ENCODE measurements at regions not wholly inside any gene's neighbourhood (a gene's known extent, or its start where the extent isn't known, plus 50 kb on each side); places are given as distances from the start of the nearest gene placed in this dataset.

DNA sequence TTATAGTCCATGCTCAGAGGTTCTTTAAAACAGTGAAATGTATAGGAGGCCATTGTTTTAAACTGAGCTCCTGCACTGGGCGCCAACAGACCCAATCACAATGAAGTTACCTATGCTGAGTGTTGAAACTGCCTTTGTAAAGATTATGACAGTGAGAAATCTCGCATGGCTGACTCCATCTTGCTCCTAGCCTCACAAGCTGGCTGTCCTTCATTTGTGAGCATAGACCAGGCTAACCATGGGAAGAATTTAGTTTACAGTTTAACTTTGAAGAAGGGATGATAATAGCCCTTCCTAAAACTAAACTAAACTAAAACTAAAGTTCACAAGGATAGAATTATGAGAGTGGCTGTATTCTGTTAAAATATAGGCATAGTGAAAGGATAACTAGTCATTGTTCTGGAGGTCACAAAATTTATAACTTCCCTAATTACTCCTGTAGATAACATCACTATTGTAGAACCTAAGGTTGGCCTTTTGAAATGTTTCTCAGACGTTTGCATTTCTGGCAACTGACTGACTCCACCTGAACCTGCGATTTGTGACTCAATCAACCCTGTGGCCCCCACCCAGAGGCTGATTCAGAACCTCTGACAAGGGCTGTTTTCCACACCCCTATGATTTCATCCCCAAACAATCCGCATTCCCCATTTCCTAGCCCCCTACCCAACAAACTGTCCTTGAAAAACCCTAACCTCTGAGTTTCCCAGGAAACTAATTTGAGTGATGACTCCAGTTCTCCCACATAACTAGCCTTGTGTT is 59.1 kb downstream of the HMHB1 start:
- no peak for TF ChIP-seq EZH2 (IDR thresholded peaks at IDR 0.05)
- no peak for TF ChIP-seq POLR2AphosphoS5 (IDR thresholded peaks at IDR 0.05; ENCODE audit: borderline replicate concordance, low read depth, low read length)
- no peak for TF ChIP-seq FOXP2 (optimal IDR thresholded peaks at IDR 0.05; ENCODE audit: control extremely low read depth, extremely low read length, insufficient read depth)
